Peyer's patch (tissue), 4 donors: ENCODE measurements at regions not wholly inside any gene's neighbourhood (a gene's known extent, or its start where the extent isn't known, plus 50 kb on each side); places are given as distances from the start of the nearest gene placed in this dataset.

ENCODE experiments used
- POLR2A ChIP-seq, 2 donors: fragments of 450-650 bp; IDR thresholded peaks; one replicate each; pipeline ENCODE4 v1.5.1; 2017; ENCODE audit warnings: antibody characterized with exemption in 2 of 2, mild to moderate bottlenecking in 2 of 2, moderate library complexity in 2 of 2
- TF ChIP-seq, protein P1 (sequence below), 6 experiments: fragments of 450-650 bp in 4 of 6; fragments of 200-600 bp in 2 of 6; sonication (generic) in 1 of 6; IDR thresholded peaks; one replicate each; pipeline ENCODE4 v1.5.1; 2017 to 2019; ENCODE audit warnings: antibody characterized with exemption in 6 of 6, mild to moderate bottlenecking in 3 of 6, moderate library complexity in 1 of 6

DNA sequence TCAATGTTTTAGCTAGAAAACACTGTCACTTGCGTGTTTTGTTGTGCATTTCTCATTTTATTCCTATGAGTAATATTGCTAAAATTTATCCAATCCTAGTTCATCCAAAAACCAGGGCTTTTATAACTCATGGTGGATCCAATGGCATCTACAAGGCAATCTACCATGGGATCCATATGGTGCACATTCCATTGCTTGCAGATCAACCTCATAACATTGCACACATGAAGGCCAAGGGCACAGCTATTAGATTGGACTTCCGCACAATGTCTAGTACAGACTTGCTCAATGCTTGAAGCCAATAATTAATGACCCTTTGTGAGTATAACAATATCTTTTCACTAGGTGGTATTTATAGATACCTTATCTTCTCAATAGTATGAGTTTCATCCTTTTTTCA lies 57.2 kb upstream of the UGT2B7 start:
- TF ChIP-seq POLR2A (IDR thresholded peaks at IDR 0.05) = no peak
- TF ChIP-seq, protein P1, sequence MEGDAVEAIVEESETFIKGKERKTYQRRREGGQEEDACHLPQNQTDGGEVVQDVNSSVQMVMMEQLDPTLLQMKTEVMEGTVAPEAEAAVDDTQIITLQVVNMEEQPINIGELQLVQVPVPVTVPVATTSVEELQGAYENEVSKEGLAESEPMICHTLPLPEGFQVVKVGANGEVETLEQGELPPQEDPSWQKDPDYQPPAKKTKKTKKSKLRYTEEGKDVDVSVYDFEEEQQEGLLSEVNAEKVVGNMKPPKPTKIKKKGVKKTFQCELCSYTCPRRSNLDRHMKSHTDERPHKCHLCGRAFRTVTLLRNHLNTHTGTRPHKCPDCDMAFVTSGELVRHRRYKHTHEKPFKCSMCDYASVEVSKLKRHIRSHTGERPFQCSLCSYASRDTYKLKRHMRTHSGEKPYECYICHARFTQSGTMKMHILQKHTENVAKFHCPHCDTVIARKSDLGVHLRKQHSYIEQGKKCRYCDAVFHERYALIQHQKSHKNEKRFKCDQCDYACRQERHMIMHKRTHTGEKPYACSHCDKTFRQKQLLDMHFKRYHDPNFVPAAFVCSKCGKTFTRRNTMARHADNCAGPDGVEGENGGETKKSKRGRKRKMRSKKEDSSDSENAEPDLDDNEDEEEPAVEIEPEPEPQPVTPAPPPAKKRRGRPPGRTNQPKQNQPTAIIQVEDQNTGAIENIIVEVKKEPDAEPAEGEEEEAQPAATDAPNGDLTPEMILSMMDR (IDR thresholded peaks at IDR 0.05) = no peak
